ENCODE measurements at regions not wholly inside any gene's neighbourhood (a gene's known extent, or its start where the extent isn't known, plus 50 kb on each side); places are given as distances from the start of the nearest gene placed in this dataset.

DNA sequence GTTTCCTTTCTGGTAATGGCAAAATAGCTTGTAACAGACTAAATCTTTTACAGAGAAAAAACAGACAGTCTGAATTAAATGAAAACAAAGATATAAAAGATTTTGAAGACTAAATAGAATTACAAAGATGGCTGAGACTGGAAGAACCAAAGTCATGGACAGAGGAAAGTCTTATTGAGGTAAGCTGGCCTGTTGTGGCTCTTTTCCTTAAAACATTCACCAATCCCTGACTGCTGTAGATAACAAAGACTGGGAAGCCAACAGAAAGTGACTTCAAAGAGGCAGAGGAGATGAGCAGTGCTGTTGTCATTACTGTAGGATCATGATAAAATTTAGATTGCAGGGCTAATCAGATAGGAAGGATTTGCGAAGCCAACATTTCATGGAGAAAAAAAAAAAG lies 517.0 kb downstream of the KIF2B start:
- TF ChIP-seq, protein P1, sequence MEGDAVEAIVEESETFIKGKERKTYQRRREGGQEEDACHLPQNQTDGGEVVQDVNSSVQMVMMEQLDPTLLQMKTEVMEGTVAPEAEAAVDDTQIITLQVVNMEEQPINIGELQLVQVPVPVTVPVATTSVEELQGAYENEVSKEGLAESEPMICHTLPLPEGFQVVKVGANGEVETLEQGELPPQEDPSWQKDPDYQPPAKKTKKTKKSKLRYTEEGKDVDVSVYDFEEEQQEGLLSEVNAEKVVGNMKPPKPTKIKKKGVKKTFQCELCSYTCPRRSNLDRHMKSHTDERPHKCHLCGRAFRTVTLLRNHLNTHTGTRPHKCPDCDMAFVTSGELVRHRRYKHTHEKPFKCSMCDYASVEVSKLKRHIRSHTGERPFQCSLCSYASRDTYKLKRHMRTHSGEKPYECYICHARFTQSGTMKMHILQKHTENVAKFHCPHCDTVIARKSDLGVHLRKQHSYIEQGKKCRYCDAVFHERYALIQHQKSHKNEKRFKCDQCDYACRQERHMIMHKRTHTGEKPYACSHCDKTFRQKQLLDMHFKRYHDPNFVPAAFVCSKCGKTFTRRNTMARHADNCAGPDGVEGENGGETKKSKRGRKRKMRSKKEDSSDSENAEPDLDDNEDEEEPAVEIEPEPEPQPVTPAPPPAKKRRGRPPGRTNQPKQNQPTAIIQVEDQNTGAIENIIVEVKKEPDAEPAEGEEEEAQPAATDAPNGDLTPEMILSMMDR (conservative IDR thresholded peaks at IDR 0.05), result no peak
- H3K4me3 Mint-ChIP-seq, result no peak overlapping the region
- H3K27ac ChIP-seq (ENCODE audit: low read depth, low read length), result no peak overlapping the region
- peaks cover 11% of the 10 kb centered on the region for H3K9me3 ChIP-seq (ENCODE audit: control insufficient read depth, low read length)
- no peaks in the 10 kb centered on the region for H3K27me3 ChIP-seq (ENCODE audit: control insufficient read depth, insufficient read depth, low read length, poor library complexity, severe bottlenecking)
- no peaks in the 10 kb centered on the region for H3K36me3 ChIP-seq (ENCODE audit: control insufficient read depth, insufficient read depth, low read length)
- no peak overlapping the region for H3K27ac Mint-ChIP-seq
- H3K27me3 Mint-ChIP-seq (ENCODE audit: insufficient read depth), result no peaks in the 10 kb centered on the region
- no peaks in the 10 kb centered on the region for H3K4me1 ChIP-seq (ENCODE audit: control insufficient read depth, insufficient read depth, low read length)
- peaks cover 10% of the 10 kb centered on the region for H3K4me1 Mint-ChIP-seq
- H3K9me3 Mint-ChIP-seq, result peaks cover 14% of the 10 kb centered on the region
- DNase-seq, result no peak
- WGBS, 2 experiments (ENCODE audit: insufficient coverage in 1 of 2, insufficient read length in 1 of 2), result 74 to 82% methylated on average over 1 of the region's 1 CpG
- H3K9ac ChIP-seq (ENCODE audit: extremely low read depth, low read length, poor library complexity, severe bottlenecking), result no peak overlapping the region
- H3K4me3 ChIP-seq (ENCODE audit: low read length), result no peak overlapping the region
- no peaks in the 10 kb centered on the region for H3K36me3 Mint-ChIP-seq (ENCODE audit: low read depth)

DNA sequence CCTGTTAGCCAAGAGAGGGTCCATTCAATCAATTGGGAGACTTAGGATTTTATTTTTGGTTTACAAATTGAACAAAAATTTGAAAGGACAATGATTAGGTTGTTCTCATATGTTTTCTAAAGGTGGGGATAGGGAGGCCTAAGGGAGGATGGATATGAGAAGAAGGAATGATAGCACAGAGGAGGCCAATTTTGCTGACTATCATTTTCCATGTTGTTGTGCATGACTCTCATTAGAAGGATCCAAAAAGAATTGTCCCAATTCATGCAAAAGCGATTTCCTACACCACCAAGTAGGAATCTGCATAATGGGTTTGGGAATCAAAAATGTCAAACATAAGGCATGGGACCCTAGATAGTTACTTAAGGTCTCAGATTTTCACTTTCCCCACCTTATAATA lies 524.8 kb downstream of the KIF2B start:
- H3K4me3 Mint-ChIP-seq, result no peak overlapping the region
- Histone ChIP-seq H3K27me3 (ENCODE audit: control insufficient read depth, insufficient read depth, low read length, poor library complexity, severe bottlenecking) (no peaks in the 10 kb centered on the region), H3K4me1 (ENCODE audit: control insufficient read depth, insufficient read depth, low read length) (no peaks in the 10 kb centered on the region), H3K9me3 (ENCODE audit: control insufficient read depth, low read length) (peaks cover 12% of the 10 kb centered on the region), H3K4me3 (ENCODE audit: low read length) (no peak overlapping the region), H3K9ac (ENCODE audit: extremely low read depth, low read length, poor library complexity, severe bottlenecking) (no peak overlapping the region), H3K27ac (ENCODE audit: low read depth, low read length) (no peak overlapping the region), H3K36me3 (ENCODE audit: control insufficient read depth, insufficient read depth, low read length) (no peaks in the 10 kb centered on the region)
- no peaks in the 10 kb centered on the region for H3K36me3 Mint-ChIP-seq (ENCODE audit: low read depth)
- 92% methylated on average over 1 of the region's 1 CpG; no CpG with 5 or more reads in 1 of the 2 experiments for WGBS, 2 experiments (ENCODE audit: insufficient coverage in 1 of 2, insufficient read length in 1 of 2)
- H3K27me3 Mint-ChIP-seq (ENCODE audit: insufficient read depth), result no peaks in the 10 kb centered on the region
- H3K9me3 Mint-ChIP-seq, result peaks cover 17% of the 10 kb centered on the region
- TF ChIP-seq, protein P1 (conservative IDR thresholded peaks at IDR 0.05), result no peak
- no peak overlapping the region for H3K27ac Mint-ChIP-seq
- peaks cover 6% of the 10 kb centered on the region for H3K4me1 Mint-ChIP-seq
- no peak for DNase-seq

DNA sequence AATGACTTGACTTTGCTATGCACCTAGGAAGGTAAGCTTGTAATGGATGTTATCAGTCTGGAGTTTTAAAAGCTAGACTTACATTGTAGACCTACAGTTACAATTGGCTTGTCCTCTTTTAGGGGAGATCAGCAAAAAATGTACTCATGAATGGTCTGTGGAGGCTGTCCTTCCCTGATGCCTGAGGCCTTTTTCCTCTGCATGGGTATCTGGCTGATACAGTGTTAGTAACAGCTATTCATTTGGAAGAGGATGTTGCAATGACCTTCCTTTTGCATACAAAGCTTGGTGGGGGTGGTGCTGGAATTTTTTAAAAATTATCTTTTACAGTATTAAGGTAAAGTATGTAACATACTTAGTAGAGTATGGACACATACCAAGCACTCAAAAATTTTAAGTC lies 525.5 kb downstream of the KIF2B start:
- TF ChIP-seq, protein P1 (conservative IDR thresholded peaks at IDR 0.05), result no peak

More for the DNA sequence above, 525.5 kb downstream of the KIF2B start:
- DNase-seq, result no peak
- Mint-ChIP-seq H3K4me3 (no peak overlapping the region), H3K27me3 (ENCODE audit: insufficient read depth) (no peaks in the 10 kb centered on the region), H3K36me3 (ENCODE audit: low read depth) (no peaks in the 10 kb centered on the region), H3K27ac (no peak overlapping the region), H3K4me1 (peaks cover 6% of the 10 kb centered on the region), H3K9me3 (peaks cover 17% of the 10 kb centered on the region)
- H3K9me3 ChIP-seq (ENCODE audit: control insufficient read depth, low read length), result peaks cover 12% of the 10 kb centered on the region
- no peak overlapping the region for H3K27ac ChIP-seq (ENCODE audit: low read depth, low read length)
- no peak overlapping the region for H3K4me3 ChIP-seq (ENCODE audit: low read length)
- no peaks in the 10 kb centered on the region for H3K27me3 ChIP-seq (ENCODE audit: control insufficient read depth, insufficient read depth, low read length, poor library complexity, severe bottlenecking)
- H3K4me1 ChIP-seq (ENCODE audit: control insufficient read depth, insufficient read depth, low read length), result no peaks in the 10 kb centered on the region
- no peaks in the 10 kb centered on the region for H3K36me3 ChIP-seq (ENCODE audit: control insufficient read depth, insufficient read depth, low read length)
- H3K9ac ChIP-seq (ENCODE audit: extremely low read depth, low read length, poor library complexity, severe bottlenecking), result no peak overlapping the region

Measured in endodermal cell (in vitro differentiated cells).